OCI-LY1 (cell line): ENCODE measurements at regions not wholly inside any gene's neighbourhood (a gene's known extent, or its start where the extent isn't known, plus 50 kb on each side); places are given as distances from the start of the nearest gene placed in this dataset.

Experiments used
- H2AFZ ChIP-seq: fragments of 200-600 bp; sonication (generic), shearing (Covaris generic); 2 replicates; pipeline ENCODE4 v1.6.0; 2014; ENCODE audit warnings: antibody characterized with exemption, mild to moderate bottlenecking, low read length
- H3F3A ChIP-seq: fragments of 200-600 bp; sonication (generic), shearing (Covaris generic); 2 replicates; pipeline ENCODE4 v1.6.0; 2014; ENCODE audit warnings: mild to moderate bottlenecking, antibody characterized with exemption, low read length, moderate library complexity; ENCODE audit not compliant: insufficient read depth
- H3K27ac ChIP-seq: fragments of 200-600 bp; sonication (generic); 2 replicates; pipeline ENCODE4 v1.5.1; 2014; ENCODE audit warnings: low read length, mixed run types, mild to moderate bottlenecking, low read depth; ENCODE audit not compliant: poor library complexity, severe bottlenecking
- H3K27me3 ChIP-seq: fragments of 200-600 bp; sonication (generic); 2 replicates; pipeline ENCODE4 v1.6.0; 2014; ENCODE audit warnings: antibody characterized with exemption, mild to moderate bottlenecking, low read length, moderate library complexity; ENCODE audit not compliant: insufficient read depth
- H3K36me3 ChIP-seq: fragments of 200-600 bp; sonication (generic); 2 replicates; pipeline ENCODE4 v1.6.1; 2014; ENCODE audit warnings: mild to moderate bottlenecking, antibody characterized with exemption, low read length, moderate library complexity, mixed read lengths; ENCODE audit not compliant: insufficient read depth
- H3K4me1 ChIP-seq: fragments of 200-600 bp; sonication (generic); 2 replicates; pipeline ENCODE4 v1.5.1; 2014; ENCODE audit warnings: mild to moderate bottlenecking, low read length, moderate library complexity; ENCODE audit not compliant: insufficient read depth, severe bottlenecking
- H3K4me2 ChIP-seq: fragments of 200-600 bp; sonication (generic), shearing (Covaris generic); 2 replicates; pipeline ENCODE4 v1.6.1; 2014; ENCODE audit warnings: low read length
- H3K4me3 ChIP-seq: fragments of 200-600 bp; sonication (generic); 2 replicates; pipeline ENCODE4 v1.5.1; 2014; ENCODE audit warnings: low read length, low read depth, mild to moderate bottlenecking, mixed read lengths; ENCODE audit not compliant: poor library complexity, severe bottlenecking
- H3K79me2 ChIP-seq: fragments of 200-600 bp; shearing (Covaris generic); 2 replicates; pipeline ENCODE4 v1.6.1; 2016; ENCODE audit warnings: mixed run types, low read length, mixed read lengths; ENCODE audit not compliant: insufficient read depth
- H3K9ac ChIP-seq: fragments of 200-600 bp; sonication (generic), shearing (Covaris generic); 2 replicates; pipeline ENCODE4 v1.6.1; 2014; ENCODE audit warnings: mild to moderate bottlenecking, low read length, mixed read lengths
- H3K9me2 ChIP-seq: fragments of 200-600 bp; sonication (generic), shearing (Covaris generic); 2 replicates; pipeline ENCODE4 v1.6.1; 2014; ENCODE audit warnings: low read depth, mild to moderate bottlenecking, low read length, mixed read lengths
- H3K9me3 ChIP-seq: fragments of 200-600 bp; shearing (Covaris generic); 2 replicates; pipeline ENCODE4 v1.6.1; 2014; ENCODE audit warnings: low read length, mixed read lengths
- H4K20me1 ChIP-seq: fragments of 200-600 bp; sonication (generic), shearing (Covaris generic); 2 replicates; pipeline ENCODE4 v1.6.0; 2016; ENCODE audit warnings: mild to moderate bottlenecking, low read length; ENCODE audit not compliant: insufficient read depth
- EZH2 ChIP-seq: fragments of 200-600 bp; sonication (generic), shearing (Covaris generic); IDR thresholded peaks from 2 replicates; pipeline ENCODE4 v1.8.0; 2017; ENCODE audit warnings: borderline replicate concordance, mixed run types, mild to moderate bottlenecking, antibody characterized with exemption, low read length, moderate library complexity, mixed read lengths
- TF ChIP-seq, protein P1 (sequence below): fragments of 200-600 bp; sonication (generic), shearing (Covaris generic); IDR thresholded peaks from 2 replicates; pipeline ENCODE4 v1.5.1; 2017; ENCODE audit warnings: mild to moderate bottlenecking, antibody characterized with exemption, low read length, moderate library complexity, mixed read lengths

DNA sequence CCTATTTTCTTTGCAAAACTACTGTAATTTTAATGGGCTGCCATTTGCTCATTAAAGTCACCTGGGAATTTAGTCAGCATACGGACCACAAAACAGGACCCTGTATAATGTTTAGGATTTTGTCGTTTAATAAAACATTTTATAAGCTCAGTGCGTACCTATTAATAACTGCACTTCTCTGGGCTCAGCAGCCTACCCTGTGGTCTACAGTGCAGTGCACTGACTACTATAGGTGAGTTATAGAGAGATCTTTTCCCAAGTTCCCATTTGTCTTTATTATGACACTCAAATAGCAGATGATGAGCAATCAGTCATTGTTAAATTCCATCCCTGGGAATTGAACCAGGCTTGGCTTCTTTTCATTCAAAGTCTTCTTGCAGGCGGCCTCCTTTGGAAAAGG, 433.4 kb upstream of the NFE2L3 start:
- Histone ChIP-seq H3K4me2 (no peak overlapping the region), H3K27ac (no peak overlapping the region), H3K4me1 (no peaks in the 10 kb centered on the region), H3K79me2 (no peaks in the 10 kb centered on the region), H2AFZ (no peak overlapping the region), H3K4me3 (no peak overlapping the region), H4K20me1 (no peaks in the 10 kb centered on the region), H3K36me3 (no peaks in the 10 kb centered on the region), H3K27me3 (no peaks in the 10 kb centered on the region), H3K9ac (no peak overlapping the region), H3F3A (no peaks in the 10 kb centered on the region), H3K9me2 (no peaks in the 10 kb centered on the region), H3K9me3 (no peaks in the 10 kb centered on the region)
- TF ChIP-seq, protein P1, sequence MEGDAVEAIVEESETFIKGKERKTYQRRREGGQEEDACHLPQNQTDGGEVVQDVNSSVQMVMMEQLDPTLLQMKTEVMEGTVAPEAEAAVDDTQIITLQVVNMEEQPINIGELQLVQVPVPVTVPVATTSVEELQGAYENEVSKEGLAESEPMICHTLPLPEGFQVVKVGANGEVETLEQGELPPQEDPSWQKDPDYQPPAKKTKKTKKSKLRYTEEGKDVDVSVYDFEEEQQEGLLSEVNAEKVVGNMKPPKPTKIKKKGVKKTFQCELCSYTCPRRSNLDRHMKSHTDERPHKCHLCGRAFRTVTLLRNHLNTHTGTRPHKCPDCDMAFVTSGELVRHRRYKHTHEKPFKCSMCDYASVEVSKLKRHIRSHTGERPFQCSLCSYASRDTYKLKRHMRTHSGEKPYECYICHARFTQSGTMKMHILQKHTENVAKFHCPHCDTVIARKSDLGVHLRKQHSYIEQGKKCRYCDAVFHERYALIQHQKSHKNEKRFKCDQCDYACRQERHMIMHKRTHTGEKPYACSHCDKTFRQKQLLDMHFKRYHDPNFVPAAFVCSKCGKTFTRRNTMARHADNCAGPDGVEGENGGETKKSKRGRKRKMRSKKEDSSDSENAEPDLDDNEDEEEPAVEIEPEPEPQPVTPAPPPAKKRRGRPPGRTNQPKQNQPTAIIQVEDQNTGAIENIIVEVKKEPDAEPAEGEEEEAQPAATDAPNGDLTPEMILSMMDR, result no peak
- TF ChIP-seq EZH2, result no peak

DNA sequence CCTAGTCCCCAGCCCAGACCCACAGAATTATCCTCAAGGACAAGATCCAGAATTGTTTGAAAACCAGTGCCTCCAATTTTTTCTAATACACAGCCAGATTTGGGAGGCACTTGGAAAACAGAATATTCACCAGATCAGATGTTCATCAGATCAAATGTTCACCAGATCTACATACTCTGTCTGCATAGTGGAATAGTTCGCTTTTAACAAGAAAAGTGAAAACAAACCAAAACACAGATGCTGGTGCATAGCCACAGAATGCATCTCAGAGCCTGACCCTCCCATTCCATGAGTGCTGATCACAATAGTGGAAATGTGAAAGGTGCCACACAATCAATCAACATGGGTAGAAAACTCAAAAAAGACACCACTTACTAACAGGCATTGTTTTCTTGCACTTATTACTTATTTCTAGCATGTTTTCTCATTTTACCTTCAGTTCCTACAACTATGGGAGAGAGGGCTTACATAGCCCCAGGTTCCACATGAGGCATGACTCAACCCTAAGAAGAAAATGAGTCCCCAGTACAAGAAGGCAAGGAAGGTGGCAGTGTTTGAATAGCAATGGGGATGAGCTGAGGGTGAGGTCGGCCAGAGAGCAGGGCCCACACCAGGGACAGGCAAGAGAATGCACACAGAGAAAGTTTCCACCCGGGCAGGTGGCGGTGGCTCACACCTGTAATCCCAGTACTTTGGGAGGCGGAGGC, 432.7 kb upstream of the NFE2L3 start:
- Histone ChIP-seq H3K4me3 (no peak overlapping the region), H3K36me3 (no peaks in the 10 kb centered on the region), H3K4me1 (no peaks in the 10 kb centered on the region), H3K27ac (no peak overlapping the region), H3K9me3 (no peaks in the 10 kb centered on the region), H4K20me1 (no peaks in the 10 kb centered on the region), H2AFZ (no peak overlapping the region), H3K79me2 (no peaks in the 10 kb centered on the region), H3K27me3 (no peaks in the 10 kb centered on the region), H3K4me2 (no peak overlapping the region), H3F3A (no peaks in the 10 kb centered on the region), H3K9me2 (no peaks in the 10 kb centered on the region), H3K9ac (no peak overlapping the region)
- TF ChIP-seq, protein P1, result no peak
- TF ChIP-seq EZH2, result no peak

DNA sequence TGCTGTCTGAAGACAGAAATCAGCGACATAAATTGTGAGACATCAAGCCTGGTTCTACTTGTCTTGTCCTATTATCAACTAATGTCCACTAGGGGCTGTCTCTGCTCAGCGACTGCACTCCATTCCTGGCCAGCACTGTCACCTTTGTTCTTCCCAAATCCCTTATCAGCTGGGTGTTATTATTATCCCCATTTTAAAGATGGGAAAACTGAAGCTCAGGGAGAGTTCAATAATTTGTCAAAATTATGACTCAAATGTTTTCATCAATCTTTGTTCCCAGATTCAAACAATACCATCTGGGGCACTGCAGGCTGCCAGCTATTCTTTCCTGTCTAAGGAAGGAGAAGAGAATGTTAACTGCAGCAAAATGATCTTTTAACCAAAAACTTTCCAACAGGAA, 431.6 kb upstream of the NFE2L3 start:
- Histone ChIP-seq H3K79me2 (no peaks in the 10 kb centered on the region), H3K9ac (no peak overlapping the region), H4K20me1 (no peaks in the 10 kb centered on the region), H3K4me2 (no peak overlapping the region), H3K27me3 (no peaks in the 10 kb centered on the region), H3K9me3 (no peaks in the 10 kb centered on the region), H3K4me3 (no peak overlapping the region), H3K9me2 (no peaks in the 10 kb centered on the region), H3K27ac (no peak overlapping the region), H2AFZ (no peak overlapping the region), H3K36me3 (no peaks in the 10 kb centered on the region), H3K4me1 (no peaks in the 10 kb centered on the region), H3F3A (no peaks in the 10 kb centered on the region)
- TF ChIP-seq, protein P1, result peak; percentile 39; the same call in 1 of the 2 replicates
- TF ChIP-seq EZH2, result no peak
